ENCODE measurements at regions not wholly inside any gene's neighbourhood (a gene's known extent, or its start where the extent isn't known, plus 50 kb on each side); places are given as distances from the start of the nearest gene placed in this dataset.

DNA sequence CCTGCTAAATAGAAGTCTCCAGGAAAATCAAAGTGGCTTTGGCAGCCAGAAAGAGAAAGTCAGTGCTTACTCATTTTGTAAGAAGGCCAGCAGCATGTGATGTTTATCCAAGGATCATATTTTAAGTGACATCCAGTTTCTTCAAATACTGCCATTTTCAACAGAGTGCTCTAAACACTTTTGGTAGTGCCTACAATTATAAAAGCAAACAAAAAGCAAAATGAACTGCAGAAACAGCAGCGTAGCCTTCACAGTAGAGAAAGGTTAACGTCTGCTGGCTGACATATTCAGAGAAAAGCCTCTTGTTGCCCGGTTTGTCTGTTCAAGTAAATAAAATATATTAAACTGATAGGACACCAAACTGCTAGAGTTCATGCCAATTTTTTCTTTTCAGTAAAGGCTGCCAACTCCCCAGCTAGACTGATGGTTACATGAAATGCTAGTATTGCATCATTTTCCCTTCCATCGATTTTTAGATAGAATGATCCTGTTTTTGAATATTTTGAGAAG, 705.7 kb upstream of the SLC35B3 start:
- peak; percentile 71 for DNase-seq (ENCODE audit: low read depth, low spot score)
- intact Hi-C loops (cut with micrococcal nuclease; ENCODE audit: unreplicated experiment) (no loop called here), in situ Hi-C loops (cut with HindIII; ENCODE audit: low pct_unique_long_range_greater_than_20kb, low sequenced_read_pairs) (no loop called here)
- Histone ChIP-seq H3K36me3 (ENCODE audit: control insufficient read depth, insufficient read depth, low read length) (no peaks in the 10 kb centered on the region), H3K4me3 (ENCODE audit: low read depth in 2 of 2, low read length in 2 of 2) (peak overlapping the region in 1 of 2 experiments; percentile 53; a peak in 2 of 4 replicates), H3K9me3 (ENCODE audit: control insufficient read depth, insufficient read depth, low read depth, low read length) (peaks cover 5% of the 10 kb centered on the region; the same call in 1 of the 2 replicates), H3K27me3 (ENCODE audit: control insufficient read depth, insufficient read depth, low read length) (no peaks in the 10 kb centered on the region), H3K27ac (ENCODE audit: low read length) (peak overlapping the region; percentile 76), H3K4me1 (ENCODE audit: control insufficient read depth, insufficient read depth, low read length) (peaks cover 26% of the 10 kb centered on the region)
- ChIA-PET POLR2A (interaction anchor here (0.6 kb wide), 1 partner anchor 98 kb away, joined by 3 read pairs; no protein-coding TSS in a partner anchor), CTCF (no interaction called here)
- no TSS peak for BruUV-seq (replicated peaks)
- TF ChIP-seq TCF7L2 (IDR thresholded peaks at IDR 0.05; ENCODE audit: low read depth, low read length) (no peak), SIN3A (IDR thresholded peaks at IDR 0.05; ENCODE audit: borderline replicate concordance, insufficient read depth, low read depth, low read length) (no peak), POLR2AphosphoS5 (IDR thresholded peaks at IDR 0.05; ENCODE audit: low read depth, low read length) (no peak)
- TF ChIP-seq, protein P1, sequence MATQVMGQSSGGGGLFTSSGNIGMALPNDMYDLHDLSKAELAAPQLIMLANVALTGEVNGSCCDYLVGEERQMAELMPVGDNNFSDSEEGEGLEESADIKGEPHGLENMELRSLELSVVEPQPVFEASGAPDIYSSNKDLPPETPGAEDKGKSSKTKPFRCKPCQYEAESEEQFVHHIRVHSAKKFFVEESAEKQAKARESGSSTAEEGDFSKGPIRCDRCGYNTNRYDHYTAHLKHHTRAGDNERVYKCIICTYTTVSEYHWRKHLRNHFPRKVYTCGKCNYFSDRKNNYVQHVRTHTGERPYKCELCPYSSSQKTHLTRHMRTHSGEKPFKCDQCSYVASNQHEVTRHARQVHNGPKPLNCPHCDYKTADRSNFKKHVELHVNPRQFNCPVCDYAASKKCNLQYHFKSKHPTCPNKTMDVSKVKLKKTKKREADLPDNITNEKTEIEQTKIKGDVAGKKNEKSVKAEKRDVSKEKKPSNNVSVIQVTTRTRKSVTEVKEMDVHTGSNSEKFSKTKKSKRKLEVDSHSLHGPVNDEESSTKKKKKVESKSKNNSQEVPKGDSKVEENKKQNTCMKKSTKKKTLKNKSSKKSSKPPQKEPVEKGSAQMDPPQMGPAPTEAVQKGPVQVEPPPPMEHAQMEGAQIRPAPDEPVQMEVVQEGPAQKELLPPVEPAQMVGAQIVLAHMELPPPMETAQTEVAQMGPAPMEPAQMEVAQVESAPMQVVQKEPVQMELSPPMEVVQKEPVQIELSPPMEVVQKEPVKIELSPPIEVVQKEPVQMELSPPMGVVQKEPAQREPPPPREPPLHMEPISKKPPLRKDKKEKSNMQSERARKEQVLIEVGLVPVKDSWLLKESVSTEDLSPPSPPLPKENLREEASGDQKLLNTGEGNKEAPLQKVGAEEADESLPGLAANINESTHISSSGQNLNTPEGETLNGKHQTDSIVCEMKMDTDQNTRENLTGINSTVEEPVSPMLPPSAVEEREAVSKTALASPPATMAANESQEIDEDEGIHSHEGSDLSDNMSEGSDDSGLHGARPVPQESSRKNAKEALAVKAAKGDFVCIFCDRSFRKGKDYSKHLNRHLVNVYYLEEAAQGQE (IDR thresholded peaks at IDR 0.05; ENCODE audit: insufficient read depth in 1 of 2, low read depth in 2 of 2, low read length in 1 of 2), result no peak
- TF ChIP-seq, protein P2, sequence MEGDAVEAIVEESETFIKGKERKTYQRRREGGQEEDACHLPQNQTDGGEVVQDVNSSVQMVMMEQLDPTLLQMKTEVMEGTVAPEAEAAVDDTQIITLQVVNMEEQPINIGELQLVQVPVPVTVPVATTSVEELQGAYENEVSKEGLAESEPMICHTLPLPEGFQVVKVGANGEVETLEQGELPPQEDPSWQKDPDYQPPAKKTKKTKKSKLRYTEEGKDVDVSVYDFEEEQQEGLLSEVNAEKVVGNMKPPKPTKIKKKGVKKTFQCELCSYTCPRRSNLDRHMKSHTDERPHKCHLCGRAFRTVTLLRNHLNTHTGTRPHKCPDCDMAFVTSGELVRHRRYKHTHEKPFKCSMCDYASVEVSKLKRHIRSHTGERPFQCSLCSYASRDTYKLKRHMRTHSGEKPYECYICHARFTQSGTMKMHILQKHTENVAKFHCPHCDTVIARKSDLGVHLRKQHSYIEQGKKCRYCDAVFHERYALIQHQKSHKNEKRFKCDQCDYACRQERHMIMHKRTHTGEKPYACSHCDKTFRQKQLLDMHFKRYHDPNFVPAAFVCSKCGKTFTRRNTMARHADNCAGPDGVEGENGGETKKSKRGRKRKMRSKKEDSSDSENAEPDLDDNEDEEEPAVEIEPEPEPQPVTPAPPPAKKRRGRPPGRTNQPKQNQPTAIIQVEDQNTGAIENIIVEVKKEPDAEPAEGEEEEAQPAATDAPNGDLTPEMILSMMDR (IDR thresholded peaks at IDR 0.05), result no peak
- peak; percentile 45 for ATAC-seq

DNA sequence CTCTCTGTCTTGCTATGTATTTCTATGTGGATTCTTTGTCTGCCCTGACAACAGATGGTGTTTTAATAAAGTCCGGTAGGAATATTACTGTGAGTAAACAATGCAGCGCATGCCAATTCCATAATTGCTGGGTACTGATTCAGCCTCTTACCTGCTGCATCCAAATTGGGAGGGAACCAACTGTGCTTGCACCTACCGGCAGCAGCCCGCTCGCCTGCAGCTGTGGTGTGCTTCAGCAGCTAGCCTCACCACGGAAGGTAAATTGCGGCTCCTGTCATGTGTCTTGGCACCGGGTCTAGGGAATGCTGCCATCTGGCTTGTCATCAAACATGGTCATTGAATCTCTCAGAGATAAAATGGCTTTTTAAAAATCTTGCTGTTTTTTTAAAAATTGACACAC, 704.8 kb upstream of the SLC35B3 start:
- CTCF ChIA-PET, result no interaction called here
- POLR2A ChIA-PET, result no interaction called here
- peaks cover 26% of the 10 kb centered on the region for H3K4me1 ChIP-seq (ENCODE audit: control insufficient read depth, insufficient read depth, low read length)

More for the DNA sequence above, 704.8 kb upstream of the SLC35B3 start:
- ATAC-seq (peak; percentile 92), DNase-seq (ENCODE audit: low read depth, low spot score) (peak; percentile 75)
- no peaks in the 10 kb centered on the region for H3K36me3 ChIP-seq (ENCODE audit: control insufficient read depth, insufficient read depth, low read length)
- H3K27me3 ChIP-seq (ENCODE audit: control insufficient read depth, insufficient read depth, low read length), result no peaks in the 10 kb centered on the region
- peaks cover 5% of the 10 kb centered on the region; the same call in 1 of the 2 replicates for H3K9me3 ChIP-seq (ENCODE audit: control insufficient read depth, insufficient read depth, low read depth, low read length)
- in situ Hi-C loops (cut with HindIII; ENCODE audit: low pct_unique_long_range_greater_than_20kb, low sequenced_read_pairs) (no loop called here), intact Hi-C loops (cut with micrococcal nuclease; ENCODE audit: unreplicated experiment) (no loop called here)
- TF ChIP-seq TCF7L2 (IDR thresholded peaks at IDR 0.05; ENCODE audit: low read depth, low read length), result peak; percentile 90
- TF ChIP-seq, protein P2 (IDR thresholded peaks at IDR 0.05), result no peak
- TF ChIP-seq, protein P1 (IDR thresholded peaks at IDR 0.05; ENCODE audit: insufficient read depth in 1 of 2, low read depth in 2 of 2, low read length in 1 of 2), result no peak
- H3K27ac ChIP-seq (ENCODE audit: low read length), result peak overlapping the region; percentile 76
- no TSS peak for BruUV-seq (replicated peaks)
- H3K4me3 ChIP-seq (ENCODE audit: low read depth in 2 of 2, low read length in 2 of 2), result peak overlapping the region; percentile 8 to 53

All from Panc1 (cell line).